ENCODE measurements at regions not wholly inside any gene's neighbourhood (a gene's known extent, or its start where the extent isn't known, plus 50 kb on each side); places are given as distances from the start of the nearest gene placed in this dataset.
A peak's percentile ranks its signal among the peaks of the same experiment; 100 is the strongest.

DNA sequence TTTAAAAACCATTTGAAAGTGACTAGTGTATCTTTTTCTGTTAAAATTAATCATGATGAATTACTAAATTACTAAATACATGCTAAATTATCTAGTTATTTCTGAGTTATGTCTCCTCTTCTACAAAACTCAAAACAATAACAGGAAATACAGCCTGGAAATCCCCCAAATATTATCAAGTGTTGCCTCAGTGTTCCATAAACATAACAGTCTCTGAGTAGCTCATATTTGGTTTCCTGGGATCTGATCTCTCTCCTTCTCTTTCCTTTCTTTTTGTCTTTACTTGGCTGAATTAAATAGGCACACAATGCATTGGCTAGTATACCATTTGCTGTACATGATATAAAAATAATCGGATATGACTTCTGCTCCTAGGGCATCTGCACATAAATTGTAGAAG is 277.6 kb upstream of the IGFBP3 start:
- TF ChIP-seq, protein P1, sequence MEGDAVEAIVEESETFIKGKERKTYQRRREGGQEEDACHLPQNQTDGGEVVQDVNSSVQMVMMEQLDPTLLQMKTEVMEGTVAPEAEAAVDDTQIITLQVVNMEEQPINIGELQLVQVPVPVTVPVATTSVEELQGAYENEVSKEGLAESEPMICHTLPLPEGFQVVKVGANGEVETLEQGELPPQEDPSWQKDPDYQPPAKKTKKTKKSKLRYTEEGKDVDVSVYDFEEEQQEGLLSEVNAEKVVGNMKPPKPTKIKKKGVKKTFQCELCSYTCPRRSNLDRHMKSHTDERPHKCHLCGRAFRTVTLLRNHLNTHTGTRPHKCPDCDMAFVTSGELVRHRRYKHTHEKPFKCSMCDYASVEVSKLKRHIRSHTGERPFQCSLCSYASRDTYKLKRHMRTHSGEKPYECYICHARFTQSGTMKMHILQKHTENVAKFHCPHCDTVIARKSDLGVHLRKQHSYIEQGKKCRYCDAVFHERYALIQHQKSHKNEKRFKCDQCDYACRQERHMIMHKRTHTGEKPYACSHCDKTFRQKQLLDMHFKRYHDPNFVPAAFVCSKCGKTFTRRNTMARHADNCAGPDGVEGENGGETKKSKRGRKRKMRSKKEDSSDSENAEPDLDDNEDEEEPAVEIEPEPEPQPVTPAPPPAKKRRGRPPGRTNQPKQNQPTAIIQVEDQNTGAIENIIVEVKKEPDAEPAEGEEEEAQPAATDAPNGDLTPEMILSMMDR (IDR thresholded peaks at IDR 0.05; ENCODE audit: insufficient read depth, low read length, missing control alignments): no peak
- no peak for DNase-seq (ENCODE audit: low read depth, low spot score)
- CTCF ChIA-PET: interaction anchor here (0.7 kb wide), 1 partner anchor 276 kb away, joined by 4 read pairs; no protein-coding TSS in a partner anchor
- no peak overlapping the region for H3K4me3 ChIP-seq (ENCODE audit: low read depth, low read length)
- POLR2A ChIA-PET: no interaction called here

DNA sequence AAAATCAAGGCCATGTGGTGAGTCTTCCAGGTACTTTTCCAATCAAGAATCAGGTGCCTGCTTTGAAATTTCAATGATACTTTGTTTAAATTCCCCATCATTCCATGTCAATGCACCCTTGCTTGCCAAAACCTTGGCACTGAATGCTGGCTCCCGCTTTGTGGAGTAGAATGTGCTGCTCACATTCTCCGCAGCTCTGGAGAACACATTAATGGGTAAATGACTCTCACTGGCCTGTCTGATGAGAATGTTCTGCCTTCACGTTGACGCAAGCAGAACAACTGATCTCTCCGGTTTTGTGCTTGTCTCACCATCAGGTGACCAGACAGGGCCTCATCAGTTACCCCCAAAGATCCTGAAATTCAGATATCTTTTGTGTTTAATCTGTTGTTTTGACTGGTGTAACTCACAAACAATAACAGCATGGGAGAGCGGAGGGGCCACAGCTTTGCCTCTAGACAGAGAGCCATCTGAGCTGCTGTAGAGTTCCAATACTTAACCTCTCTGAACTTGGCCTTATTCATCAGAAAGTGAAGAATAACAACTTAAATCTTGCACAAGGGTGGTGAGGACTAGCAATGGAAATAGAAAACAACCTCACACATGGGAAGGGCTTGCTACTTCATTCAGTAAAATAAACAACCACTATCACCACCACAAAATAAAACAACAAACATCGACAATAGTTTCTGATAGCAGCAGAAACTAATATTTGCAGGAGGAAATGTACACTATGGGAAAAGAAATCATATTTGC is 276.9 kb upstream of the IGFBP3 start:
- H3K4me3 ChIP-seq (ENCODE audit: low read depth, low read length): no peak overlapping the region
- ChIA-PET CTCF (interaction anchor here (0.7 kb wide), 1 partner anchor 275 kb away, joined by 4 read pairs; no protein-coding TSS in a partner anchor), POLR2A (no interaction called here)
- DNase-seq (ENCODE audit: low read depth, low spot score): no peak
- TF ChIP-seq, protein P1 (IDR thresholded peaks at IDR 0.05; ENCODE audit: insufficient read depth, low read length, missing control alignments): no peak

DNA sequence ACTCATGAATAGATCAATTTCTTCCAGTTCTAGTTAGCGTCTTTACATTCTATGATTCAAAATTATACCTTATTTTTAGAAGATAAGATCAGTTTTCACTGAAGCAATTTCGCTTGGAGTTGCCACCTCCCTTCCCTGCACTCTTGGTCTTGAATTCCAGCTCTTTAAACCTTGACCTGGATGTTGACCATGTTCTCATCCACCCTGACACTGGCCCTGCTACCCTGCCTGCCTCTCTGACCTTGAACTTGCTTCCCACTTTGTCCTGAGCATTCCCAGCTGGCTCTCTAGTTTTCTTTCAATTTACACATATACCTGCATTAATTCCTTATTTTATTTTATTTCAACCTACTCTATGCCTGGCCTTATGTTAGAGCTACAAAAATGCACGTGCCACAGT is 274.9 kb upstream of the IGFBP3 start:
- no peak overlapping the region for H3K4me3 ChIP-seq (ENCODE audit: low read depth, low read length)
- POLR2A ChIA-PET: no interaction called here
- CTCF ChIA-PET: interaction anchor here (0.6 to 2.1 kb wide), 3 partner anchors 32 to 278 kb away, joined by 3 to 13 read pairs (median 3); no protein-coding TSS in a partner anchor
- no peak for DNase-seq (ENCODE audit: low read depth, low spot score)
- TF ChIP-seq, protein P1 (IDR thresholded peaks at IDR 0.05; ENCODE audit: insufficient read depth, low read length, missing control alignments): no peak

DNA sequence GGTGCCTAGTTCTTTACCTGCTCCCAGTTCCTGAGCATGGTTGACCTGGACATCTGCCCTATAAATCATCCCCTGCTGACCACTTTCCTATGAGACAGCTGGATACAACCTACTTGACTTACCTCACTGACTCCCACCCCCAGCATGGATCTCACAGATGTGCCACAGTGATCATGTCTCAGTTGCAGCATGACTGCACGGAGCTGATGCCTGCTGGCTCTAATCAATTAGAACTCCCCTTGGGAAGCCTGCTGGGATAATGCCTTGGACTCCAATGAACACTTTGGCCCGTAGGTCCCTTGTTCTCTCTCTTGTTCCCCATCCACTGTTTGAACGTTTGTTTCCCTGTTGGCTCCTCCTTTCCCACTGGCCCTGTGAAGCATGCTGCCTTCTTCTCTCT is 271.2 kb upstream of the IGFBP3 start:
- ChIA-PET CTCF (interaction anchor here (1.5 kb wide), 1 partner anchor 270 kb away, joined by 6 read pairs; no protein-coding TSS in a partner anchor), POLR2A (no interaction called here)
- H3K4me3 ChIP-seq (ENCODE audit: low read depth, low read length): no peak overlapping the region
- no peak for DNase-seq (ENCODE audit: low read depth, low spot score)
- TF ChIP-seq, protein P1 (IDR thresholded peaks at IDR 0.05; ENCODE audit: insufficient read depth, low read length, missing control alignments): no peak

DNA sequence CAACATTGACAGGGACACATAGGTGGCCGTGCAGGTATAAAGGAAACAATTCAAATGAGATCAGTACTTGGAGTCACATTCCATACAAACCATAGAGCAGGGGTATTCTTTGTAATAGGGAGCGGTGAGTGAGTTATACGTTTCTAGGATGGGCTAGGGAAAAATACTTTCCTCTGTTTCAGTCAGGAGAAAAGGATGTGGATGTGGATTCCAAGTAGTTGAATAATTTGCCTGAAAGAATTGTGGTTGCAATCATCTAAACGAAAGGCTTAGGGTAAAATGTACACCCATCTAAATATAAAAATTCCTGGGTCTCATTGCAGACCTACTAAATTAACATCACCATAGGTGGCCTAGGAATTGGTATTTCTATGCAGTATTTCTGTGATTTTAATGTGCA is 270.7 kb upstream of the IGFBP3 start:
- ChIA-PET CTCF (interaction anchor here (1.5 kb wide), 1 partner anchor 269 kb away, joined by 6 read pairs; no protein-coding TSS in a partner anchor), POLR2A (no interaction called here)
- H3K4me3 ChIP-seq (ENCODE audit: low read depth, low read length): no peak overlapping the region
- DNase-seq (ENCODE audit: low read depth, low spot score): peak; percentile 55
- TF ChIP-seq, protein P1 (IDR thresholded peaks at IDR 0.05; ENCODE audit: insufficient read depth, low read length, missing control alignments): no peak

DNA sequence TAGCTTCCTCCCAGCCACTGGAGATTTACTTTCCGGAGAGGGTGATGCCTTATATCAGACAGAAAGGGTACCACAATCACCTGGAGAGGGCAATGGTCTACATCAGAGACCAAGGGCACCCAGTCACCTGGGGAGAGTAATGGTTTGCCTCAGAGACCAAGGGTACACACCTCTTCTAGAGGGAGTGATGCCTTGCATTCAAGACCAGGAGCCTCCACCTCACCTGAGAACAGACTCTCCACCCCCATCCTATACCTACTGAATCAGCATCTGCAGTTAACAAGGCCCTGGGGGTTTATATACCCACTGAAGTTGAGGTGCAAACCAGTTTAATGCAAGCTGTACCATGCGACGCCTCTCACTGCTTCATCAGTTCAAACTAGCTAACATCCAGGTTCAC is 270.2 kb upstream of the IGFBP3 start:
- CTCF ChIA-PET: interaction anchor here (0.6 to 0.7 kb wide), 2 partner anchors 174 to 269 kb away, joined by 3 to 4 read pairs; no protein-coding TSS in a partner anchor

More for the DNA sequence above, 270.2 kb upstream of the IGFBP3 start:
- TF ChIP-seq, protein P1 (IDR thresholded peaks at IDR 0.05; ENCODE audit: insufficient read depth, low read length, missing control alignments): no peak
- no peak for DNase-seq (ENCODE audit: low read depth, low spot score)
- H3K4me3 ChIP-seq (ENCODE audit: low read depth, low read length): no peak overlapping the region
- POLR2A ChIA-PET: no interaction called here

All from AG04449 (cell line).